BJ (cell line): ENCODE measurements at regions not wholly inside any gene's neighbourhood (a gene's known extent, or its start where the extent isn't known, plus 50 kb on each side); places are given as distances from the start of the nearest gene placed in this dataset.

Experiments
- CTCF ChIA-PET: fragments of 350-600 bp; formaldehyde crosslinking; extraction: SDS; loops from one replicate; lab custom pipeline; 2021; ENCODE audit warnings: antibody characterized with exemption, inconsistent platforms; lab: Yijun Ruan, JAX
- POLR2A ChIA-PET: fragments of 300-600 bp; sonication (Branson Sonifier 250); formaldehyde crosslinking; extraction: SDS; loops from one replicate; lab custom pipeline; 2021; ENCODE audit warnings: antibody characterized with exemption; lab: Charles Lee
- DNase-seq: peaks from one replicate; pipeline ENCODE4 v3.0.0-alpha.2; 2011; ENCODE audit warnings: low read depth
- H3K27me3 ChIP-seq: 2 replicates; pipeline ENCODE4 v1.6.0; 2011; ENCODE audit warnings: low read length; ENCODE audit not compliant: control insufficient read depth, insufficient read depth
- H3K36me3 ChIP-seq: 2 replicates; pipeline ENCODE4 v1.5.1; 2011; ENCODE audit warnings: low read length; ENCODE audit not compliant: control insufficient read depth, insufficient read depth
- H3K4me3 ChIP-seq: 2 replicates; pipeline ENCODE4 v1.5.1; 2011; ENCODE audit warnings: low read depth, mild to moderate bottlenecking, control low read depth, low read length
- CTCF ChIP-seq: IDR thresholded peaks from 2 replicates; pipeline ENCODE4 v1.5.1; 2011; ENCODE audit warnings: low read depth, mild to moderate bottlenecking, control low read depth, inconsistent platforms, low read length, moderate library complexity; ENCODE audit not compliant: insufficient read depth

- H3K36me3 ChIP-seq, result no peaks in the 10 kb centered on the region
- no peak for TF ChIP-seq CTCF
- no peaks in the 10 kb centered on the region for H3K27me3 ChIP-seq
- ChIA-PET CTCF (no interaction called here), POLR2A (no interaction called here)
- DNase-seq, result no peak
- H3K4me3 ChIP-seq, result no peak overlapping the region
Observed at GRCh38 chr15:81056304-81056703, 55.6 kb downstream of the TLNRD1 start.

- DNase-seq, result no peak
- Histone ChIP-seq H3K4me3 (no peak overlapping the region), H3K36me3 (no peaks in the 10 kb centered on the region), H3K27me3 (no peaks in the 10 kb centered on the region)
- no peak for TF ChIP-seq CTCF
- CTCF ChIA-PET, result no interaction called here
- POLR2A ChIA-PET, result no interaction called here
Observed at GRCh38 chr15:81060470-81060869, 59.7 kb downstream of the TLNRD1 start.

GRCh38 chr15:81060907-81061306 is 60.2 kb downstream of the TLNRD1 start:
- no peak overlapping the region for H3K4me3 ChIP-seq
- POLR2A ChIA-PET, result no interaction called here
- no peak for TF ChIP-seq CTCF
- H3K27me3 ChIP-seq, result no peaks in the 10 kb centered on the region
- CTCF ChIA-PET, result no interaction called here
- no peak for DNase-seq
- no peaks in the 10 kb centered on the region for H3K36me3 ChIP-seq

- Histone ChIP-seq H3K36me3 (no peaks in the 10 kb centered on the region), H3K4me3 (no peak overlapping the region), H3K27me3 (no peaks in the 10 kb centered on the region)
- ChIA-PET POLR2A (no interaction called here), CTCF (no interaction called here)
- no peak for DNase-seq
- no peak for TF ChIP-seq CTCF
Observed at GRCh38 chr15:81061490-81062253, 60.9 kb downstream of the TLNRD1 start.

- no peak for TF ChIP-seq CTCF
- no peak for DNase-seq
- Histone ChIP-seq H3K27me3 (no peaks in the 10 kb centered on the region), H3K4me3 (no peak overlapping the region), H3K36me3 (no peaks in the 10 kb centered on the region)
- POLR2A ChIA-PET, result no interaction called here
- CTCF ChIA-PET, result no interaction called here
Observed at GRCh38 chr15:81062937-81063336, 62.2 kb downstream of the TLNRD1 start.
